ENCODE measurements at regions not wholly inside any gene's neighbourhood (a gene's known extent, or its start where the extent isn't known, plus 50 kb on each side); places are given as distances from the start of the nearest gene placed in this dataset.

GRCh38 chr4:35965300-35965699, 279.0 kb downstream of the ARAP2 start:
- TF ChIP-seq CTCF (IDR thresholded peaks at IDR 0.05) (no peak), POLR2A (IDR thresholded peaks at IDR 0.05) (no peak)
